SU-DHL-6 (cell line): ENCODE measurements at regions not wholly inside any gene's neighbourhood (a gene's known extent, or its start where the extent isn't known, plus 50 kb on each side); places are given as distances from the start of the nearest gene placed in this dataset.

Experiments used
- H2AFZ ChIP-seq: fragments of 200-600 bp; sonication (generic); 2 replicates; pipeline ENCODE4 v1.6.1; 2014; ENCODE audit warnings: low read depth, mild to moderate bottlenecking, moderate library complexity, mixed read lengths, antibody characterized with exemption, low read length; ENCODE audit not compliant: severe bottlenecking
- H3F3A ChIP-seq: fragments of 200-600 bp; shearing (Covaris generic); 2 replicates; pipeline ENCODE4 v1.6.0; 2016; ENCODE audit warnings: antibody characterized with exemption, mild to moderate bottlenecking; ENCODE audit not compliant: insufficient read depth
- H3K27ac ChIP-seq: fragments of 200-600 bp; sonication (generic); 2 replicates; pipeline ENCODE4 v1.5.1; 2016; ENCODE audit warnings: low read depth, mild to moderate bottlenecking, low read length, moderate library complexity, mixed read lengths
- H3K27me3 ChIP-seq: fragments of 200-600 bp; sonication (generic), shearing (Covaris generic); 2 replicates; pipeline ENCODE4 v1.6.0; 2014; ENCODE audit warnings: mild to moderate bottlenecking, low read length
- H3K36me3 ChIP-seq: fragments of 200-600 bp; sonication (generic); 2 replicates; pipeline ENCODE4 v1.6.1; 2014; ENCODE audit warnings: mild to moderate bottlenecking, low read length, mixed read lengths
- H3K4me2 ChIP-seq: fragments of 300-600, 200-600 bp; shearing (Covaris generic), sonication (generic); 2 replicates; pipeline ENCODE4 v1.6.0; 2014; ENCODE audit warnings: low read length, low read depth, mild to moderate bottlenecking; ENCODE audit not compliant: poor library complexity, severe bottlenecking
- H3K4me3 ChIP-seq: fragments of 200-600 bp; sonication (generic); 2 replicates; pipeline ENCODE4 v1.5.1; 2014; ENCODE audit warnings: antibody characterized with exemption, low read length, mild to moderate bottlenecking, mixed read lengths; ENCODE audit not compliant: insufficient read depth, poor library complexity, severe bottlenecking
- H3K79me2 ChIP-seq: fragments of 200-600 bp; sonication (generic); 2 replicates; pipeline ENCODE4 v1.6.1; 2014; ENCODE audit warnings: mild to moderate bottlenecking, low read length, moderate library complexity; ENCODE audit not compliant: insufficient read depth
- H3K9ac ChIP-seq: fragments of 200-600 bp; sonication (generic); 2 replicates; pipeline ENCODE4 v1.7.0; 2014; ENCODE audit warnings: mild to moderate bottlenecking, low read length
- H3K9me2 ChIP-seq: fragments of 200-600 bp; sonication (generic); replicated peaks from 2 replicates; pipeline ENCODE4 v1.6.1; 2014; ENCODE audit warnings: low read length; ENCODE audit not compliant: insufficient read depth
- H3K9me3 ChIP-seq: fragments of 200-600 bp; sonication (generic); 2 replicates; pipeline ENCODE4 v1.6.1; 2014; ENCODE audit warnings: low read length, mixed read lengths; ENCODE audit not compliant: insufficient read depth
- H4K20me1 ChIP-seq: fragments of 200-600 bp; sonication (generic); 2 replicates; pipeline ENCODE4 v1.6.1; 2014; ENCODE audit warnings: low read depth, mild to moderate bottlenecking, antibody characterized with exemption, low read length, moderate library complexity, mixed read lengths
- EZH2phosphoT487 ChIP-seq: fragments of 200-600 bp; sonication (generic), shearing (Covaris generic); conservative IDR thresholded peaks from 2 replicates; pipeline ENCODE4 v1.6.1; 2018; ENCODE audit warnings: mild to moderate bottlenecking, antibody characterized with exemption, low read length, moderate library complexity, mixed read lengths
- TF ChIP-seq, protein P1 (sequence below): fragments of 200-600 bp; sonication (generic); IDR thresholded peaks from one replicate; pipeline ENCODE4 v1.5.1; 2017; ENCODE audit warnings: antibody characterized with exemption, mild to moderate bottlenecking, low read length, moderate library complexity; ENCODE audit not compliant: insufficient read depth, poor library complexity, severe bottlenecking

DNA sequence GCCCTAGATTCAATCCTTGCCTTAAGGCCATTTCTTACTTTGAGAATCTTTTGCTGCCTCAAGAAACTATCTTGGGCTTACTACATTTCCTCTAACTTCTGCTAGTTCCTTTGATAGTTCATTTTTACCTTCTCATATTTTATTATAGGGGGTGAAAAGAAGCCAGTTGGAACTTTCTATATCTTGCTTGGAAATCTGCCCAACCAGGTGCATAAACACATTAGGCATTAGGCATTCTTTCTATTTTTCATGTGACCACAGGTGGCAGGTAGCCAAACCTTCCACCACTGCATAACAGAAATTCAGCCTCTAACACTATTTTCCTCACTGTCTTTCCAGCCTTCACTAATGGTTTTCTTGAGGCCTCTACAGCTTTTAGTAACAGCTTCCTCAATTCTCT lies 300.0 kb upstream of the SP8 start:
- Histone ChIP-seq H4K20me1 (no peaks in the 10 kb centered on the region), H3K27ac (no peak overlapping the region)

DNA sequence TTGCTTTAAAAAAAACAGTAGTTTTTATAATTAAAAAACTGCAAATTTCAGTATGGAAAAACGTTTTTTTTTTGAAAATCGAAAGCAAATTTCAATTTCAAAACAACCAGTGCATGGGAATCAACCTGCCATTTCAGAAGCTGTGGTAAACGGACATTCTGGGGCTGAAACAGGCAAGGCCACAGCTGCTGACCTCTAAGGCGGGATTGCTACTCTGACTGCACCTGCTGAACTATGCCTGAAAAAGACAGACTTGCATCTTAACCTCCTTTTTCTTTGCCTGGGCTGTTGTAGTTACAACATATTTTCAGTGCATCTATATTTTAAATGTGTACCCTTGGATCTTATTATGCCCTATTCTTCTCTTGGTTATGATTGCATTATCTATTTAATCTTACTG lies 303.0 kb upstream of the SP8 start:
- no peaks in the 10 kb centered on the region for H3K36me3 ChIP-seq
- H3K4me3 ChIP-seq: no peak overlapping the region

More for the DNA sequence above, 300.0 kb upstream of the SP8 start:
- Histone ChIP-seq H3K79me2 (no peaks in the 10 kb centered on the region), H3K9ac (no peak overlapping the region), H3K4me2 (no peak overlapping the region), H3K4me3 (no peak overlapping the region), H3K27me3 (no peaks in the 10 kb centered on the region), H3K9me2 (no peaks in the 10 kb centered on the region), H3F3A (no peaks in the 10 kb centered on the region), H3K36me3 (no peaks in the 10 kb centered on the region), H2AFZ (no peak overlapping the region), H3K9me3 (no peaks in the 10 kb centered on the region)
- TF ChIP-seq, protein P1, sequence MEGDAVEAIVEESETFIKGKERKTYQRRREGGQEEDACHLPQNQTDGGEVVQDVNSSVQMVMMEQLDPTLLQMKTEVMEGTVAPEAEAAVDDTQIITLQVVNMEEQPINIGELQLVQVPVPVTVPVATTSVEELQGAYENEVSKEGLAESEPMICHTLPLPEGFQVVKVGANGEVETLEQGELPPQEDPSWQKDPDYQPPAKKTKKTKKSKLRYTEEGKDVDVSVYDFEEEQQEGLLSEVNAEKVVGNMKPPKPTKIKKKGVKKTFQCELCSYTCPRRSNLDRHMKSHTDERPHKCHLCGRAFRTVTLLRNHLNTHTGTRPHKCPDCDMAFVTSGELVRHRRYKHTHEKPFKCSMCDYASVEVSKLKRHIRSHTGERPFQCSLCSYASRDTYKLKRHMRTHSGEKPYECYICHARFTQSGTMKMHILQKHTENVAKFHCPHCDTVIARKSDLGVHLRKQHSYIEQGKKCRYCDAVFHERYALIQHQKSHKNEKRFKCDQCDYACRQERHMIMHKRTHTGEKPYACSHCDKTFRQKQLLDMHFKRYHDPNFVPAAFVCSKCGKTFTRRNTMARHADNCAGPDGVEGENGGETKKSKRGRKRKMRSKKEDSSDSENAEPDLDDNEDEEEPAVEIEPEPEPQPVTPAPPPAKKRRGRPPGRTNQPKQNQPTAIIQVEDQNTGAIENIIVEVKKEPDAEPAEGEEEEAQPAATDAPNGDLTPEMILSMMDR: no peak
- no peak for TF ChIP-seq EZH2phosphoT487

DNA sequence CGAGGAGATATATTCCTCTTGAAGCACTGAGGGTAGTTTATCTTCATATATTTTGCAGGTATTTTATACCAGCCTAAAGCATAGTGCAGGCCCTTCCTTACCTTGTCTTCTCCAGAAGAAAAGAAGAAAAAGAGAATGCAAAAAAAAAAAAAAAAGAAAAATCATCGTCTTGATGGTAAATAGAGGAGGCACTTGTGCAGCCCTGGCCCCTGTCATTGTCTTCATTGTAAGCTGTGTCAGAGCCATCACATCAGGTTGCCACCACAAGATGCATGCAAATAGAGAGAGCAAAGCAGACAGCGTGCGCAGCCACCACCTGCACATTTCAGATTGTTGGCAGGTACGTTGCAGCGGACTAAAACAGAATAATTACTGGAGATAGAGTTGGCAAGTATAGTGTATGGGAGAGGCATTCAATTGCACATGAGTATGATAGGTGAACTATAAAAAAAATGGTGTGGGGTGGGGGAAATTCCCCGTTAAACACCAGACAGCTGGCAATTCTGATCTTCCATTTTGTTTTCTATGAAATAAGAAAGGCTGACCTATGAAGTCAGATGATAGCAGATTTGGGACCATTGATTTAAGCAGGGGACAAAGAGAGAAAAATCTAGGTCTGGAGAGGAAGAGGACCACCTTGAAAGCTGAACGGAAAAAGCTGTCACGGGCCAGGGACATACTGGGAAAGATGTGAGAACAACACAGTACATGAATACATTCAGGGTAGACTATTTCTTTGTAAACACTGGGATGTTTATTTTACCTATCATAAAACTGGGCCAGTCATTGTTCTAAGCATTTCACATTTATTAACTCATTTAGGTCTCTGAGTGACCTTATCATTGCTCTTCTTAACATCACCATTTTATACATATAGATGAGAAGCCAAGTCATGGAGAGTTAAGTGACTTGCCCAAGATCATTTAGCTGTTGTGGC lies 306.3 kb upstream of the SP8 start:
- Histone ChIP-seq H3K27ac (no peak overlapping the region), H3F3A (no peaks in the 10 kb centered on the region)
- TF ChIP-seq EZH2phosphoT487: no peak
- TF ChIP-seq, protein P1: no peak

More for the DNA sequence above, 303.0 kb upstream of the SP8 start:
- Histone ChIP-seq H3K9me3 (no peaks in the 10 kb centered on the region), H3K79me2 (no peaks in the 10 kb centered on the region), H3K9me2 (no peaks in the 10 kb centered on the region), H3K27me3 (no peaks in the 10 kb centered on the region), H3K4me2 (no peak overlapping the region), H2AFZ (no peak overlapping the region), H3K27ac (no peak overlapping the region), H4K20me1 (no peaks in the 10 kb centered on the region), H3F3A (no peaks in the 10 kb centered on the region), H3K9ac (no peak overlapping the region)
- TF ChIP-seq, protein P1: no peak
- TF ChIP-seq EZH2phosphoT487: no peak

More for the DNA sequence above, 306.3 kb upstream of the SP8 start:
- no peak overlapping the region for H3K4me2 ChIP-seq
- H3K27me3 ChIP-seq: no peaks in the 10 kb centered on the region
- H3K4me3 ChIP-seq: no peak overlapping the region
- H3K79me2 ChIP-seq: no peaks in the 10 kb centered on the region
- no peaks in the 10 kb centered on the region for H4K20me1 ChIP-seq
- no peaks in the 10 kb centered on the region for H3K36me3 ChIP-seq
- no peak overlapping the region for H3K9ac ChIP-seq
- no peaks in the 10 kb centered on the region for H3K9me2 ChIP-seq
- H3K9me3 ChIP-seq: no peaks in the 10 kb centered on the region
- H2AFZ ChIP-seq: no peak overlapping the region
